Right renal pelvis (tissue), 4 donors: ENCODE measurements at regions not wholly inside any gene's neighbourhood (a gene's known extent, or its start where the extent isn't known, plus 50 kb on each side); places are given as distances from the start of the nearest gene placed in this dataset.
"Not testable (repeated sequence)": the region's sequence is repeated elsewhere in the genome, so short reads cannot be mapped to it uniquely, and the experiment has no call there.

Experiments
- DNase-seq, 4 donors: peaks; one replicate each; pipeline ENCODE4 v3.0.0-alpha.2; 2013; ENCODE audit warnings: low read depth in 4 of 4, low spot score in 3 of 4, missing footprints in 1 of 4

DNA sequence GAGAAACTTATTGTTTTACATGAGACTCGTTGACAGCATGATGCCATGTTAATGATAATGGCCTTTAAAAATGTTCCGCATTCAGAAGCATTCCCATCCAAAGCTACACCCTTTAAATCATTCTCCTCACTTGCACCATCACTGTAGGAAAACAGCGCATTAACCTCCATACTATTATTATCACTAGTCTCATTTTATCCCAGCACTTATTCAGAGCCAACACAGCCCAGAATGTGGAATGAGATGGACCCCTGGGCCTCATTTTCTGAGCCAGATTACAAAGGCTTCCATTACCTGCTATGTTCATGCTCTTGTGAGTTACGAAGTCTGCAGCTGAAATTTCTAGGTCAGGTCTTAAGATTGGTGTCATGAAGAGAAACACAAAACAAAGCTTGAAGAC lies 159.4 kb downstream of the HS3ST3A1 start:
- DNase-seq, result no peak

DNA sequence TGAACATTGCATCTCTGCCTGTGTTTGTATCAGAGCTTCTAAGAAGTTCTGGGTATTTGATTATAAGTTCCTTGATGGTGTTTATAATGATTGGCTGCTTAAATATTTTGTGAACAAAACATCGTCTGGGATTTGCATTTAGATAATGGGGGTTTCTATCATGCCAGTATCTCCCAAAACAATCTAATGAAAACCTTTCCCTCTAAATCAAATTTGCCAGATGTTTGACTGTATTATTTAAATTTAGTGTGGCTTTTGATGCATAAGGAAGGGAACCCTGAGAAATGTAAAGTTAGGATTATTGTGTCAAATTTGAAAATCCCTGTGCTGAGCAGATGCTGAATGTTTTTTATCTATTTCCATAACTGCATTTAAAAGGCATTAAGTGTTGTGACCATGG lies 159.9 kb downstream of the HS3ST3A1 start:
- no peak for DNase-seq

DNA sequence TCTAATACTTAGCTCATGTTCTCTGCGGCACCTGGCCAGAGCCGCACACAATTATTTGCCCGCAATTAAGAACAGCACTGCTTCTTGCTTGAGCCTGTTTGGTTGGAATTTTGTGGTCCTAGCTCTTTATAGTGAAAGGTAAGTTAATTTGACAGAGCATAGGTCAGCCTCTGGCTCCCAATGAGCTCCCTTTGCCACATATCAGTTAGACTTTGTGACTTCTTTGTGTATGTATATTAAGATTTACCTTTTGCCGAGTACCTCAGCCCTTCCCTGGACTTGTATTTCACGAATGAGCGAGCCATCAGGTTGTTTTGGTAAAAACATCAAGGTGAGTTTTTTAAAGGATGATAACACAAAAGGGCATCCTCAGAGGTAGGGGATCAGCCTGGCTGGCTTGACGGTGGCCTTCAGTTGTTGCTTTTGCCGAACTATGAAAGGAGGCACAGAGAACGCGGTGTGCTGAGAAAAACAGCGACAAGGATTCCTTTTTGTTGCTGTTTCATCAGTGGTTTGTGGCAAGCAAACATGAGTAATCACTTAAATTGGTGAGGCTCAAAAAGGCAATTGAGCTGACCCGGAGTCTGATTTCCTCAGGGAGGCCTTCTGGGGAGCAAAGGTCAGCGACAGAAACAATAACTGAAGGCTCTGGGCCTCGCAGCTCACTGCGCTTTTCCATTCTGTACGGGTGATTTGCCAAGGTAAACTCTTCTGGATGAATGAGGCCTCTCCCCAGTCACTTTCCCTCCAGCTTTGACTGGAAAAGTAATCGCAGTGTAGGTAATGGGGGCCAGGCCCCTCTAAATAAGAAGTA lies 163.6 kb downstream of the HS3ST3A1 start:
- DNase-seq, result no peak

DNA sequence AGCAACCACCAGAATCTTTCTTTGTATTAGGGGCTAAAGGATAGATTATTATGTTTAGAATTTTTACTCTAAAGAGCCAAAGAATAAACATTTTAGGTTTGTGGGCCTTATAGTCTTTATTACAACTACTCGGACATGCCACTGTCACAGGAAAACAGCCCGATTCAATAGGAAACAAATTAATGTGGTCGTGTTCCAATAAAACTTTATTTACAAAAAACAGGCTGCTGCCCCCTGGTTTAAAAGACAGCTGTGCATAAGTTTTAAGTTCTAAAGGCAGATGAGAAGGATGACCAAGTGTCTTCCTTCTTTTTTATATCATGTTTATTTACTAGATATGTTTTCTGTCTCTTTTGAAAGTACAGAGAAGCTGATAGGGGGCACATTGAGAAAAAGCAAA lies 166.5 kb downstream of the HS3ST3A1 start:
- DNase-seq, result no peak

DNA sequence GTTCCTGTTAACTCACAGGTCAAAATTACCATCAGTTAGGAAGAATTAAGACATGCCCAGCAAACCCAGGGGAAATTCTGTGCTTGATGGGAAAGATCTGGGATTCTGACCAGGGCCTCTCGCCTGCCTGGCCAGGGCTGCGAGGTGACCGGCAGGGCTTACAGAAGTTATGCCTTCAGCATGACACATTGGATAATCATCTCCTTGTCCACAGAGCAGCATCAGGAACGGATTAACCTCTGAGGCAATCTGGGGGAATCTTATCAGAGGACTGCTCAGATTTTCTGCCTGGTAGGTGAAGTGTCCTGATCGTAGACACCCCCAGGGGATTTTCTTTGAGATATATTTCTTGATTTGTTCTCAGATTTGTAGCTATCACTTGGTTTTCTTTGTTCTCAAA lies 172.5 kb downstream of the HS3ST3A1 start:
- no peak for DNase-seq

DNA sequence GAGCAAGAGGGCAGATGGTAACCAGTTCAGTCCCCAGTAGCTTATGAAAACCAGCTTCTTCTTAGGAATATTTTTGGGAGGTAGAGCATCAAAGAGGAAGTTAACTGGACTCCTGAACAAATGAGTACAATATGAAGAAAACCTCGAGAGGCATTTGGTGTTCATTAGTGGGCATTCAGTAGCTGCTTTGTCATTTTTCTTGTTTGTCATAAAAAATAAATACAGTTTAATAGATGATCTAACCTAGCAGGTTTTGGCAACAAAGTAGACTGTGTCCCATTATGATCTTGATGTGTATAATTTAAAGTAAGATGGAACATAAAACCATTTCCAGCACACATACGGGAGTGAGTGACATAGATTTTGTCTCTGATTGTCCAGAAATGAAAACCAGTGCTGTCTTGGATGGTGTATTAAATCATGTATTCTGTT lies 173.1 kb downstream of the HS3ST3A1 start:
- DNase-seq, result no peak

GRCh38 chr17:13426991-13427390 lies 174.7 kb downstream of the HS3ST3A1 start:
- no peak for DNase-seq

GRCh38 chr17:13425390-13425789 lies 176.3 kb downstream of the HS3ST3A1 start:
- no peak for DNase-seq

DNA sequence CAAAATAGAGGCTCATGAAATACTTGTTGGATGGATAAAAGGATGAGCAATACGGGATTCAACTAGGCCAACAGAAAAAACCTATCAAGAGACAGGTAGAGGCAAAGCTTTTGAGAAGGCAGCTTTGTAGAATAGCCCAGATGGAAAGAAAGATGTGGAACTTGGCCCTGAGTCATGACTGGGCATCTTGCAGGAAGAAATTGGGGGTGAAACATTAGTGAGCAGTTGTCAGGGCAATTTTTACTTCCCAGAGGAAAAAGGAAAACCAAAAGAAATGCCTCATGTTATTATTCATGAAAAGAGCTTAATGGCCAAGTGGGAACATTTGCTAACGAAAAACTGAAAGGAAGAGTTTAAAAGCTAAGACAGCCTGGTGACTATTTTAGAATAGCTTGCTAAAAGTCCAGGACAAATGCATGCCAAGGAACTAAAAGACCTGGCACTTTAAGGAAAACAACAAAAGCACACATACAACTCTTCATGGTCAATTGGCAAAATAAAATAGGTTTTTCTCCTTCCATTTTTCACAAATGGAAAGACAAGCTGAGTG lies 180.1 kb downstream of the HS3ST3A1 start:
- no peak for DNase-seq

- DNase-seq, result no peak
These were observed 180.9 kb downstream of the HS3ST3A1 start for GRCh38 chr17:13420878-13421277.

DNA sequence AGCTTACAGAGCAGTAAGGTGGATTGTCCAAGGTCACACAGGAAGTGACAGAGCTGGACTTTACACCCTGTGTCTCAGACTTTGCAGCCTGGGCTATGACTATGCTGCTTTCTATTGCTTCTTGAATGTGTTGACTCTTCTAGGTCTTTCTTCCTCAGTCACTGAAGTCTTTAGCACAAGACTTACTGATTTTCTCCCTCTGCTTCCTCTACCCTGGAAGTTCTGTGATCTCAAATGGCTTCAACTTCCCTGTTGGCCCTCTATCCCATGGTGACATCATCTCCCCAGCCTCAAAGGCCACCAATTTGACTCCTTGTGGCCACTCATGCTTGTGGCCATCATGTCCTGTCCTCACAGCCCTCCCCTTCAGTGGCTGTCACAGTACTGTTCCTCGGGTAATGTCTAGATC lies 181.3 kb downstream of the HS3ST3A1 start:
- DNase-seq, result no peak

DNA sequence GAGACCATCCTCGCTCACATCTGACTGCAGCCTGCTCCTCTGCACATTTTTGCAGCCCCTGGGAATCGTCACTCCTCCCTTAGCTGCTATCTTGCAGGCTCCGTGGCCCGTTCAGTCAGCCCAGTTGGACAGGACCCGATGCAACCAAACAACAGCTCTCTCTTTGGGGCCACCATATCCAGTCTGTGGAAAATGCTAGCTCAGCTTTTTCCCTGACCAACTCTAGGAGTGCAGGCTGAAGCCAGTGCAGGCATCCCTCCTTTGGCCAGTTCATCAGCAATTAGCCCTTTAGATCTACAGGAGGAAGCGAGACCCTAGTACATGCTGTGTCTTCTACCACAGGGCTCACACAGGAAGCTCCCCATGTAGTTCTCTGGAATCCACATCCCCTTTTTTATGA lies 182.1 kb downstream of the HS3ST3A1 start:
- no peak for DNase-seq

DNA sequence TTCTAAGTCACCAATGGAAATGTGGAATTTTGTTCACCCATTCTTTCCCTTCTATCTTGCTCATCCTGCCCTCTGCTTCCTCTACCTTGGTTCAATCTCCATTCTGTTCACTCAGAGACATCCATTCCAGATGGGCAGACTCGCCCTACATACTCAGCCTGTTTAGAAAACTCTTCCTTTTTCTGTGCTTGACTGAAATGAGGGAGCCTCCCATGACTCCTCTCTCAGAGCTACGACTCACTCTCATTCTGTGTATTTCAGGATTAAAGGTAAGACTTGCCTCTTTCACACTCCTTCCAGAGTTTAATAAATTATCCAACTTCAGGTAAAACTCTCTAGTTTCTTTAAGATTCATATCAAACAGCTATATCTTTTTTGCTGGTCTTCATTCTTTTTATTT lies 182.8 kb downstream of the HS3ST3A1 start:
- no peak for DNase-seq

- DNase-seq, result no peak
These were observed 184.3 kb downstream of the HS3ST3A1 start for GRCh38 chr17:13417381-13417950.

DNA sequence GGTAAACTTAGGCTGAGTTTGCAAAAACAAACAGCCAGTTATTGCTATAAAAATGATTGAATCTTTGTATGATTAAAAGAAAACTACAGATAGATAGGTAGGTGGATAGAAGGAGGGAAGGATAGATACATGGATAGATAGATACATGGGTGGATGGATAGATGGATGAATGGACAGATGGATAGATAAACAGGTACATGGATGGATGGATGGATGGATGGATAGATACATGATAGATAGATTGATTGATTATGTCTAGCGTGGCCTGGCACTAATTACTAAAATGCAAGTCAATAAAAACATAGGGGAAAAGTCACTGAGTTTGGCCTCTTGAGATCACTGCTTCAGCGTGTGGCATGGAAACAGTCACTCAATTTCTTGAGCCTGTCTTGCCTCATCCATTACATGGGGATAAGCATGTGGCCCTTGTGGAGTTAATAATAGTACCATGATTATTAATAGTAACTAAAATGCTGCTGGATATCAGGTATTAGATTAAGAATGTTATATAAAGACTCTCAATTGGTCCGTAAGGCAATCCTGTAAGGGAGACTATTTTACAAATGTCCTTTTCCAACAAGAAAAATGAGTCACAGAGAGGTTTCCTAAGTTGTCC lies 184.9 kb downstream of the HS3ST3A1 start:
- DNase-seq, result no peak

DNA sequence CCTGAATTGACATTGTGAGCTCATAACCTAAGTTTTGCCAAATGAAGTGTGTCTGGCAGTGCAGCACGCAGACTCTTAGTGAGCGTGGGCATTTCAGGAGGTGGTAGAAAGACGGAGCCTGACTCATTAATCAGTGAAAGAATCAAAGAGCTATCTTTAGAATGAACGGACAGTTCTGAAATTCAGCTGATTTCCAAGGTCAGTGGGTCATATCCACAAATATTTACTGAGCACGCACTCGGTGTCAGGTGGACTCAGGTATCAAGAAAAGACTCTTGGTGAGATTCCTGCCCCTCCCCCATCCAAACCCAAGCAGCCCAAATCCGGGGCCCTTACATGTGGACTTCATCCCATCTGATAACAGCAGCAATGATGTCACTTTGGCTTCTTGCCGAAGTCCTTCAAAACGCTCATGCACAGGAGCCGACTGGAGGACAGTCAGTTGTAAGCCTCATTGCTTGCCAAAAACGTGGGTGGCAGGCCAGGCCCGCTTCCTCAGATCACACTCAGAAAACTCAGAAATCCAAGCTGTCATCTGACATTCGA lies 185.8 kb downstream of the HS3ST3A1 start:
- no peak for DNase-seq

GRCh38 chr17:13415200-13415599 lies 186.5 kb downstream of the HS3ST3A1 start:
- not testable (repeated sequence) for DNase-seq

- DNase-seq, result no peak
These were observed 188.7 kb downstream of the HS3ST3A1 start for GRCh38 chr17:13413001-13413400.

GRCh38 chr17:13410874-13411273 lies 190.9 kb downstream of the HS3ST3A1 start:
- no peak for DNase-seq

DNA sequence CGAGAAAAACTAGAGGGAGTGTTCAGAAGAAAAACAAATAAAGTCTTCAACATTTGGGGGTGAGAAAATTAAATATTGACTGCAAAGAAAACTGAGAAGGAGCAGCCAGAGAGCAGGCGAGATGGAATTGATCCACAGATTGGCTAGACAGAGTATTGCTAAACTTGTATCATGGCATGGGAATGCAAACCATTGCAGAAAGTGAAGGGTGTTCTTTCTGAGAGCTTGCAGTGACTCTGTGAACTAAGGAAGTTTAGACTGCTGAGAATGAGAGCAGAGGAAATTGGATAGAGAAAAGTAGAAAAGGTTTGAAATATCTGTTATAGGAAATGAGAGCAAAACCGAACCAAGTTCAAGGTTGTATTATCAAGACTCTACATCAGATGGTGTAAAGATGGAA lies 191.5 kb downstream of the HS3ST3A1 start:
- DNase-seq, result no peak

GRCh38 chr17:13409455-13409854 lies 192.3 kb downstream of the HS3ST3A1 start:
- no peak for DNase-seq
